Activated CD4-positive, alpha-beta T cell treated with anti-CD3 and anti-CD28 coated beads, Interleukin-2, amount 50 U/mL, for 16 hours (primary cell): ENCODE measurements at regions not wholly inside any gene's neighbourhood (a gene's known extent, or its start where the extent isn't known, plus 50 kb on each side); places are given as distances from the start of the nearest gene placed in this dataset.
"Not testable (repeated sequence)": the region's sequence is repeated elsewhere in the genome, so short reads cannot be mapped to it uniquely, and the experiment has no call there.

ENCODE experiments used
- DNase-seq: peaks from one replicate; pipeline ENCODE4 v3.0.0-alpha.2; 2020

DNA sequence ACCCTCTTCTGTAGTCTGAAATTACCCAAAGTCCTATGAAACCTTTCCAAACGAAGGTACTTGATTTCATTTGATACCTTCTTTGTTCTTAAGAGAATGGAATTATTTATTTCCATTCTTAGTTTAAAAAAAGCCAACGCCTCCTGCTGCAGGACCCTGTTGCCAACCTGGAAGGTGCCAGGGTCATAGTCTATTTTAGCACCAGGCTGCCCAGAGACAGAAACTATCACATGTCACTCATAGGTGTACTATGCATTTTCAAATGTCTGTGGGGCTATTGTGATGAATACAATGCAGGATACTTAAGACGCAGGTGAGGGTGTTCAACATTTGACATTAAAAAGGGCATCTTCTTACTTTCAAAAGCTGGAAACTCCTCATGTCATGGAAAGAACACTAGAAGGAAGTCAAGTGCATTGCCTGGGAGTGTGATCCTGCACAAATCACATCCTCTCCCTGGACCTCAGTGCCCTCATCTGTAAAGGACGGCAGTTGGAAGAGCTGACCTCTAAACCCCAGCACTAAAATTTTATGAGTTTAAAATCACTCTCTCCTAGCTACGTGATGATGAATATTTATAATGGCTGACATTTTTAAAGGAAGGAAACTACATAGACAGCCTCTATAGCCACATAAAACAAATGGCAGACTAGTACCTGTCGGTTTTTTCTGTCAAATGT lies 107.3 kb upstream of the SYT6 start:
- no peak for DNase-seq

DNA sequence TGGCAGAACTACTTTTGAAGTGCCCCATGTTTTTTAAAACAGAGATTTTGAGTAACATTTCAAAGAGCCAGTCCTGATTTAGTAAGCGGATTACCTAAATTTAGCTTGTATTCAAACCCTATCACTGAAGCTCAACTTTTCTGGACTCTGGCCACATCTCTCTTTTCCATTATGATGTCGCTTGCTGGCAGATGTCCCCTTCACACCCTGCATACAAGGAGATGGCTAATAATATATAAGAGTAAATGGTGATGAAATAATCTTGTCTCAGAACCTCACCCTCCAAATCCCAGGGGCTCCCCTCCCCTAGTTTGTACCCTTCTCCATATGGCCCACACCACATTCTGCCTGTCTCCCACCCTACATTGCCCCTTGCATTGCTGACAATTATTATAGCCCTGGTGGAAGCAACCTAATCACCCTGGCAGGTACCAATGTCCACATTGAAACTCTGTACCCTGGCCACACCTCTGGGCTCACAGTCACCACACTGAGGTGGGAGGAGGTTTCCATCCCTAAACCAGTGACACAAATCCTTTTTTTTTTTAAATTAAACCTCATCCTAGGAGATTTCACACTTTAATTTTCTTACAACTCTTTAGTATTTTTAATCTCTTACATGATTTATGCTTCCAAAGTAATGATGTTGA lies 106.0 kb upstream of the SYT6 start:
- DNase-seq = no peak

DNA sequence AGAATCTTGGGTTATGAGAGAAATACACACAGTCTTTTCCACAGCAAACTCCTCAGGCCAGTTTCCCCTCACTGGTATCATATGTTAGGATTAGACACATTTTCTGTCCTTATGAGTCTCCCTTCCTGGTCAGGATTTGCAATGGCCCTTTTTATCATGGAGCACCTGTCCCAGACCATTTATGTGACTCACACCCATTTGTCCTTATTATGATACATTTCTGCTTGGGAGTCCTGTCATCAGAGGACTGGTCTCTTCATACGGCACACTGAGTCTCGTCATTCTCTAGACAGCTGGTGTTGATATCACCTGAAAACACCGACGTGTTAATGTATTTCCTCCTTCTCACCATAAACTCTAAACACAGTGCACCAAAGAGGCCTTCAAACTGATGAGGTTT lies 105.0 kb upstream of the SYT6 start:
- DNase-seq = no peak

DNA sequence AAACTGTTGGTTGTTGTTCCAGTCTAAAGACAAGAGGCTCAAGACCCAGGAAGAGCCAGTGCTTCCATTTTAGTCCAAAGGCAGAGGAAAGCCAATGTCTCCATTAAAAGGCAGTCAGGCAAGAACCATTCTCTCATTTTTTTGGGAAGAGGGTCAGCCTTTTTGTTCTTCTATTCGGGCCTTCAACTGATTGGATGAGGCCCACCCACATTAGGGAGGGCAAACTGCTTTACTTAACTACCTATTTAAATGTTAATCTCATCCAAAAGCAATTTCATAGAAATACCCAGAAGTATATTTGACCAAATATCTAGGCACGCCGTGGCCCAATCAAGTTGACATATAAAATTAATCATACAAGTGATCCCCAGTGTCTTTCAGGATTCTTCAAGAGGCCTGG lies 104.4 kb upstream of the SYT6 start:
- no peak for DNase-seq

- DNase-seq = no peak
Observed at GRCh38 chr1:114257554-114257953, 103.9 kb upstream of the SYT6 start.

- no peak for DNase-seq
Observed at GRCh38 chr1:114253900-114254299, 100.2 kb upstream of the SYT6 start.

- no peak for DNase-seq
Observed at GRCh38 chr1:114251573-114251939, 97.9 kb upstream of the SYT6 start.

DNA sequence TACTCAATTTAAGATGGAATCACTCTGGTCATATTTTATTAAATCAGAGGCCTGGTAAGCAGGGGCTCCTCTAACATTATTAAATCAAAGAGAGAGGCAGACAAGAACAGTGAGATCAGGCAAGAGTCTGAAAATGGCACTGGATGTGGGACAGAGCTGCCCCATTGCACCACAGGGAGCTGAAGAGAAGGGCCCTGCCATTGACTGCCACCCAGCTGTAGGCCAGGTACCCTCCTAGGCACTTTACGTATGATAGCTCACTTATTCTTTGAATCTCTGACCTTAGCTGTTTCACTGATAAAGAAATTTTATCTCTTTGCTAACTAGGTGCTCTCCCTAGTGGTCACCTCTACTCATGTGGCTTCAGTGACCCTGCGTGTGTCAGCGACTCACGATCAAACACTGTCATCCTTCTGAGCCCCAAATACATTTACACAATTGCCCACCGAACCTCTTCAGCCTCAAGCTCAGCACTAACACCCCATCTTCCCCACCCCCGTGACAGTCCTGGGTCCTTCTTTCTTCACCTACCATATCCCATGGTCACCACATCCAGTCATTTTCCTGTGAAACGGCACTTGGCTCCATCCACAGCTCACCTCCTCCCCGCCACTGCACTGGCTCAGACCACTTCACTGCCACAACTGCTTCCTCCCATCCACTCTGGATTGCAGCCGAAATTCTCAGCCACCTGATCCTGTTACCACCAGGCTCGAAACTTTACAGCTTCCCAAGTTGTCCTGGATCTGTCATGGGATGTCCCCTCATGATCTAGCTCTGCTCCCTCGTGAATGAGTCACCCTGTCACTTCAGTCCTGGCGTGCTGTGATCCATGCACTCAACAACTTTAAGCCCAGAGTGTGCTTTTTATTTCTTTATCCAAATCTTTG lies 97.3 kb upstream of the SYT6 start:
- no peak for DNase-seq

DNA sequence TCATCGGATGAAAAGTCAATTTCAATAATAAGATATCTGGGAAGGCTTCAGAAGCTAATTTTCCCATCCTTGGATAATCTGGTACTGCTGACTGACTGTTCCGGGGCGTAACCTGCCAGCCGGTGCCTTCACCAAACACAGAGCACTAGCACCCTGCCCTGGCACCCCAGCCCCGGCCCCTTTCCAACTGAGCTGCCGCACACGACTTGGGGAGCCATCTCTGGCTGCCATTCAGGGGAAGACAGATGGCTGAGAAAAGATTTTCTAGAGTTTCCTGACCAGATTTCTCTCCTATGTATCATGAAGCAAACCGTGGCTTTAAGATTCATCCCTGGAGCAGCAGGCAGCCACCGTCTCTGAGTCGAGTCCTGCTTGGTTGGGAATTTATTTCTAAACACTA lies 96.0 kb upstream of the SYT6 start:
- no peak for DNase-seq

GRCh38 chr1:114248162-114248561 lies 94.5 kb upstream of the SYT6 start:
- DNase-seq = no peak

DNA sequence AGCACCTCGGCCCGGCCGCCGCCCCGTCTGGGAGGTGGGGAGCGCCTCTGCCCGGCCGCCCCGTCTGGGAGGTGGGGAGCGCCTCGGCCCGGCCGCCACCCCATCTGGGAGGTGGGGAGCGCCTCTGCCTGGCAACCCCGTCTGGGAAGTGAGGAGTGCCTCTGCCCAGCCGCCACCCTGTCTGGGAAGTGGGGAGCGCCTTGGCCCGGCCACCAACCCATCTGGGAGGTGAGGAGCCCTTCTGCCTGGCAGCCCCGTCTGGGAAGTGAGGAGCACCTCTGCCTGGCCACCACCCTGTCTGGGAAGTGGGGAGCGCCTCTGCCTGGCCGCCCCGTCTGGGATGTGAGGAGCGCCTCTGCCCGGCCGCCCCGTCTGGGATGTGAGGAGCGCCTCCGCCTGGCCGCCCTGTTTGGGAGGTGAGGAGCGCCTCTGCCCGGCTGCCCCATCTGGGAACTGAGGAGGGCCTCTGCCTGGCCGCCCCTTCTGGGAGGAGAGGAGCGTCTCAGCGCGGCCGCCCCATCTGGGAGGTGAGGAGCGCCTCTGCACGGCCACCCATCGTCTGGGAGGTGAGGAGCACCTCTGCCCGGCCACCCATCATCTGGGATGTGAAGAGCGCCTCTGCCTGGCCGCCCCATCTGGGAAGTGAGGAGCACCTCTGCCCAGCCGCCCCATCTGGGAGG lies 89.0 kb upstream of the SYT6 start:
- not testable (repeated sequence) for DNase-seq

DNA sequence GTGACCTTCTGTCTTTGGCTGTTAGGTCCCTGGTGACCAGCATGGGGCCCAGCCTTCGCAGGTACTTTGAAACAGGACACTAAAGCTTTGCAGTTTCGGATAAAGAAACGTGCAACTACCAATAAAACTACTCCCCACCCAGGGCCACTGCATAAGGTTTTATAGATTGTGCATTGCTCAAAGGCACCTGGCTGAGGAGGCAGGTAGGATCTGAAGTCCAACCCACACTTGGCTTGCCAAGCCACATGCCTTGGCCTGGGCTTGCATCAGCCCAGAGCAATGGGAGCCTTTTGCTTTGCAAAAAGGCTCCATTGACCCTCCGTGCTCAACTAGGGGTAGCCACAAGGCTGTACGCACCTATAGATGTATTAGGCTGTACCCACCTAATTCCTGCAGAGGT lies 84.4 kb upstream of the SYT6 start:
- DNase-seq = no peak

DNA sequence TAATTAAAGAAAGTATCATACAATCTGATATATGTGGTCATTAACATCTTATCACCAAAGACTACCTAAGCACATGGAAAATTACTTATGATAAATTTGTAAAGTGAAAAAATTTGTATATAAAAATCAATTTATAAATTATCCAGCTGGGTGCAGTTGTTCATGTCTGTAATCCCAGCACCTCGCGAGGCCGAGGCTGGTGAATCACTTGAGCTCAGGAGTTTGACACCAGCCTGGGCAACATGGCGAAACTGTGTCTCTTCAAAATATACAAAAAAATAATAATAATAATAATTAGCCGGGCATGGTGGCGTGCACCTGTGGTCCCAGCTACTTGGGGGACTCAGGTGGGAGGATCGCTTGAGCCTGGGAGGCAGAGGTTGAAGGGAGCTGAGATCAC lies 82.8 kb upstream of the SYT6 start:
- no peak for DNase-seq

- DNase-seq = no peak
Observed at GRCh38 chr1:114235960-114236359, 82.3 kb upstream of the SYT6 start.

DNA sequence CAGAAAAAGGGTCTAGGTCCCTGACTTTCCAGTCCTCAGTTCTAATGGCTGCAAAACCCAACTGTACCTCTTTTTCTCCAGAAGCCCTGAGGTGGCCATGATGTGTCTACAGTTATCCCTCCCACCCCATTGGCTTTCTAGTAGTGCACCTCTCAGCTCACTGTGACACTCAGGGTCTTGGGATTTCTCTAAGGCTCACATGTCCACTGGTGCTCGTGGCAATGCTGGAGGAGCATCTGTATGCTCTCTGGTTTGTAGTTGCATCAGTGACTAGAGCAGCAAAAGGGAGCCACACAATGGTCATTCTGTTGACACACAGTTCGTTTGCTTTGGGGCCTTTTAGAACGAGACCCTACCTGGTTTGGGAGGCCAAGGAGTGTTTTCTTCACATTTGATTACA lies 81.6 kb upstream of the SYT6 start:
- DNase-seq = no peak

DNA sequence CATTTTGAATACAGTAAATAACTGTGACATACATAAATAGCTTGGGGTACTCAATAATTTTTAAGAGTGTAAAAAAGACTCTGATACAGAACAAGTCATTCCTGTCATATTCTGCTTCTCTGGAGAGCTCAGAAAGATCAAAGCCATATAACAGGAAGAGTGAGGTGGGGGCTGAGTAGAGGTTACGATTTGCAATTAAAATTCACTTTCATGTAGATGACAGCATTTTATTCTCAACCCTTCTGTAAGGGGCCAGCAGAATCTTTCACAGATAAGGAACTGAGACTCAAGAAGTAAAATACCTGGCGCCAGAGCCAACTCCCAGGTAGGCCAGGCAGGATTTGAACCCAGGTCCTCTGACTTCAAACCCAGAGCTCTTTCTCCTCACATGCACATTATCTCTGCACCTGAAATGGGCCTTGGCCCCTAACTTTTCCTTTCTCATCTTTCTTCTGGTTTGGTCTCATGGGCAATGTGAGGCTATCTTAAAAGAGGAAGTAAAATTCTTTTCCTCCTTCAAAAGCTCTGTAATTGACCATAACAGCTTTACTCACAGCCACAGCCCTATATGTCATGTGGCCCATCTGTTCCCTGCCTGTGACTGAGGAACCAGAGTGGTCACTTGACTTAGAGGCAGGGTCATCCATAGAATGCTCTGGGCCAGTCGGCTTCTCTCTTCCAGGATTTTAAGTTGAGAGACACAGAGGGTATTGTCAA lies 80.9 kb upstream of the SYT6 start:
- DNase-seq = no peak

DNA sequence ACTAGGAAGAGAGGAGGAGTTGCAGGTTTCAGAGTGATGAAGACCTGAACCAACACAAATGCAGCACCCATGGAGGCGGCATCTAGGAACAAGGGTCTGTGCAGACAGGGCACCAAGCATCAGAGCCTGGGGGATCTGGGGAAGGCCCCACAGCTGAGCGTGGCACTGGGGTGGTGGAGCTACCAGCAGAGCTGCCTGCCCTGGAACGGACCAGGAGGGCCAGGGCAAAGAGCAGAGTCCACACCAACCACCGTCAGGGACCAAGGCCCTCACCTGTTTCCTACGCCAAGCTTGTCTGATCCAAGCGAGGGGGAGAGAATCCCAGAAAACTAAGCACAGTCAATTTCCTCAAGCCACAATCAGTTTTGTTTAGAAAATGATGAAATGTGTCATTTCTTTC lies 79.0 kb upstream of the SYT6 start:
- DNase-seq = no peak

- no peak for DNase-seq
Observed at GRCh38 chr1:114231301-114231700, 77.6 kb upstream of the SYT6 start.

- DNase-seq = no peak
Observed at GRCh38 chr1:114229368-114229767, 75.7 kb upstream of the SYT6 start.

DNA sequence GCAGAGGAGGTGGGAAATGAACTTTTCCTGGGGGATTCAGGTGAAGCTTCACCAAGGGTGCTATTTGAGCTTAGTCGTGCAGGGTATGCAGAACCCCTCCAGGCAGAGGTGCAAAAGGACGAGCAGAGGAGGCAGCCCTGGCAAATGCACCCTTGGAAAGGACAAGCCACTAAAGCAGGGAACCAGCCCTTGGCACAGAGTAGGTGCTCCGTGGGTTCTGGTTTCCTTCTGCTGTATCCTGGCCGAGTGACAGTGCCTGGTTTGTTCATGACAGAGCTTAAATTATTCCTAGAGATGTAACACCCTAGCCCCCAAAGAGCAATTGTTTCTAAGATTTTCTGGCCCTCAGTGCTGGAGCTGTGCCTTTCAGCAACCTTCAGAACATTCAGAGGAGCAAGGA lies 73.4 kb upstream of the SYT6 start:
- DNase-seq = no peak

DNA sequence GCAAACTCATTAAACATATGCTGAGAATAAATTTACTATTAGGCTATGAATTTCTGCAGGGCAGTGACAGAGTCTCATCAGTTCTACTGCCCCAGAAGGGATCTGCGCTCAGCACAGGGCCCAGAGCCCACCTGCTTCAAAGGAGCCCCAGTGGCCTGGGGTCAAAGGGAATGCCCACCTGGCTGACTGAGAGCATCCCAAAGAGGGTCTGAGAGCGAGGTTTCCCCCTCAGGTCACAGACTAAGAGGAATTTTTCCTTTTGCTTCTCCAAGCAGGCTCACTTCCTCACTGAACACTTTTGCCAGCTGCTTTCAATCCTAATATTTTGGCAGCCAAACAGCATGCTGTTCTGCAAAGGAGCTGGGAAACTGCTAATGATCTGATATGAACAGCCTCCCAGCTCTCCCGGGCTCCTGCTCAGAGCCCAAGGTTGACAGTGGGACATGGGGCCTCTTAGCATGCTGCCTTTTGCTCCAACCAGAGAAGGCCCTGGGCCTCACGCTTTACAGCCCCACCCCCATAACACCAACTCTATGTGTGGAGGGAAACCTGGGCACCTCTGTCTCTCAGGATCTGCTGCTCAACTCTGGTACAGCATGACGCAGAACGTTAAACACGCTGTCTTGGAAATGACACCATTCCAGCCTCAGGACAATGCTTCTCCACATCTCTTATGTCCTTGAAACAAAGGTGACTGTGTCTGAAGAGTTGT lies 70.7 kb upstream of the SYT6 start:
- DNase-seq = no peak

DNA sequence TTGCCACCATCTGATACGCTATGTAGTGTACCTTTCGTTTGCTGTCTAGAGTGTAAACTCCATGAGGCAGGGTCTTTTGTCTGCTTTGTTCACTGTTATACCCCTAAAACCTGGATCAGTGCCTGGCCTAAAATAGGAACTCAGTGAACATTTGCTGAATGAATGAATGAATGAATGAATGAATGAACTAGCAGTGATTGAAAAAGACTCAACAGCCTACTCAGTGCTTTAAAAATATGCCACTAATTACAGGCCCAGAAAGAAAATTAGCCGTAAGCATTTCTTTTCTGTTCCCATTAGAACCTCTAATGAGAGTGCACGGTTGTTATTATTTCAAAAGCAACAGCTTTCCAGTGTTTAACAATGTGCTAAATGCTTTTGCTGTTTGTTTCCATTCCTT lies 69.3 kb upstream of the SYT6 start:
- no peak for DNase-seq
